NCI-H1092 treated with DMSO at 0.1 percent for 48 hours (cell line): ENCODE measurements at regions not wholly inside any gene's neighbourhood (a gene's known extent, or its start where the extent isn't known, plus 50 kb on each side); places are given as distances from the start of the nearest gene placed in this dataset.
"Not testable (repeated sequence)": the region's sequence is repeated elsewhere in the genome, so short reads cannot be mapped to it uniquely, and the experiment has no call there.

Experiments
- DNase-seq: peaks from one replicate; lab custom pipeline; 2025; lab: John Stamatoyannopoulos, UW

GRCh38 chr2:228956701-228957474 lies 314.2 kb downstream of the PID1 start:
- no peak for DNase-seq

DNA sequence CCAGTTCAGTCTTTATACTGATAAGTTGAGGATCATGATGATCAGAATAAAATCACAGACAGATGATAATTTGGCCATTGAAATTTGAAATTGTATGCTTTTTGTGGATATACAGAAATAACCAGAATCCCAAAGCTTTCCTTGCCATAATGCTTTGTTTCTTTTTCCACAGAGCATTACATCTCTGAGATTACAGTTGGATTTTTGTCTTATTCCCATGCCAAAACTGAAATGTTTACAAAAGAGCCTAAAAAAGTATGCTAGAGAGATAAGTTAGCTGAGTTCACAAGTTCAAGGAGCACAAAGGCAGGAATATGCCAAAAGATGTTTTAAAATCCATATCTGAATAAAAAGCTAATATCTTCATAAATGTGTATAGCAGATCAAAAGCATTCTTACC lies 321.3 kb downstream of the PID1 start:
- no peak for DNase-seq

- DNase-seq: no peak
These were observed 325.4 kb downstream of the PID1 start for GRCh38 chr2:228945710-228946109.

- no peak for DNase-seq
These were observed 328.2 kb downstream of the PID1 start for GRCh38 chr2:228942856-228943255.

GRCh38 chr2:228938629-228939028 lies 332.5 kb downstream of the PID1 start:
- DNase-seq: no peak

GRCh38 chr2:228927028-228928010 lies 343.8 kb downstream of the PID1 start:
- no peak for DNase-seq

DNA sequence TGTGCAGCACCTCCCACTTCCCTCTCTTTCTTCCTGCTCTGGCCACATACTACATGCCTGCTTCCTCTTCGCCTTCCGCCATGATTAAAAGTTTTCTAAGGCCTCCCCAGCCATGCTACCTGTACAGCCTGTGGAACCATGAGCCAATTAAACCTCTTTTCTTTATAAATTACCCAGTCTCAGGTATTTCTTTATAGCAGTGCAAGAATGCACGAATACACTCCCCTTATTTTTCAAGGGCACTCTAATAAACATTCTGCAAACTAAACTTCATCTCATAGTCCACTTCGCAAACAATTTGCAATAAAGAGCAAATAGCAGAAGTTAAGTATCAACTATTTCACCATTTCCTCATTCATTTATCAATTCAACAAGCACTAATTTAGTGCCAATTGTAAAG lies 351.3 kb downstream of the PID1 start:
- no peak for DNase-seq

- DNase-seq: no peak
These were observed 353.9 kb downstream of the PID1 start for GRCh38 chr2:228917220-228917619.

GRCh38 chr2:228916416-228917090 lies 354.5 kb downstream of the PID1 start:
- no peak for DNase-seq

DNA sequence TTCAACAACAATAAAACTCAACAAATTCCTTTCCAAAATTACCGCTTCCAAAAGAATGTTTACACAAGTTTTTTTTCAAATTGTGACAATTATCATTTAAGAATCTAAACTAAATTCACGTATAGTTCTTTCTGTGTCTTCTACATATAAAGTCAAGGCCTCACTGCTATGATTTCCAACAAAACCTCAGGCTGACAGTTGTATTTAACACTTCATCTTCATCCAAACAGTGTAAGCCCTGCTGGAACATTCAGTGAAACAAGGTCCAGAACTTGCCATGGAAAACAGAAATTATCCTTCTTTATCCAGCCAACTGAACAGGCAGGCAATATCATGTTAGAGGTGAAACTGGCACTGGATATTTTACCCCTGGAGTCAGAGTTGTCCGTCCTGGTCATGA lies 357.9 kb downstream of the PID1 start:
- no peak for DNase-seq

- not testable (repeated sequence) for DNase-seq
These were observed 360.2 kb downstream of the PID1 start for GRCh38 chr2:228910872-228911271.

DNA sequence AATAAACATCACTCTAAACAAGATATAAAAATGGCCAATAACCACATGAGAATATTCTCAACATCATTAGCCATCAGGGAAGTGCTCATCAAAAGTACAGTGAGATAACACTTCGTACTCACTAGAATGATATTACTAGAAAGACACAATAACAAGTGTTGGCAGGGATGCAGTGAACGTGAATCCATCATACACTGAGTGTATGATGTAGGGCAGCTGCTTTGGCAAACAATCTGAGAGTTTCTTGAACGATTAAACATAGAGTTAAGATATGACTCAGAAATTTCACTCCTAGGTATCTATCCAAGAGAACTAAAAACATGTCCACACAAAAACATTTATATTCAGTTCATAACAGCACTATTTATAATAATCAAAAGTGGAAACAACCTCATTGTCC lies 368.9 kb downstream of the PID1 start:
- DNase-seq: no peak

GRCh38 chr2:228901531-228901930 lies 369.6 kb downstream of the PID1 start:
- no peak for DNase-seq

DNA sequence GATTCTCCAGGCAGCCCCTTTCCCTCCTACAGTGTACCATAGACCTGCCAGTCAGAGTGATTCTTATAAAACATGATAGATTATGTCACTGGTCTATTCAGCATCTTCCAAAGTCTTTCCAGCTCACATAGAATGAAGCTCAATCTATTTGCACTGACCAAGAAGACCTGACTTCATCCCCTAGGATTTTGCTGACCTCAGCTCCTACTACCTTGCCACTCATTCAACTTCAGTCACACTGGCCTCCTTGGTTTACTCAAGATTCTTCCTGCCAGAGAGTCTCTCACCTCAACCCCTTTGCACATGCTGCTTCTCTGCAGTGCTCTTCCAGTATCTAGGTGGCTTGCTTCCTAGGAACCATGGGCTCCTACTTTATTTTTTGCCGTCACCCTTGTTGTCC lies 392.9 kb downstream of the PID1 start:
- no peak for DNase-seq

- DNase-seq: no peak
These were observed 394.8 kb downstream of the PID1 start for GRCh38 chr2:228876276-228876675.

GRCh38 chr2:228875152-228875900 lies 395.8 kb downstream of the PID1 start:
- DNase-seq: no peak

GRCh38 chr2:228871012-228871411 lies 400.1 kb downstream of the PID1 start:
- no peak for DNase-seq

- no peak for DNase-seq
These were observed 401.3 kb downstream of the PID1 start for GRCh38 chr2:228869636-228870264.

GRCh38 chr2:228867406-228867805 lies 403.7 kb downstream of the PID1 start:
- DNase-seq: no peak

- DNase-seq: no peak
These were observed 404.3 kb downstream of the PID1 start for GRCh38 chr2:228866781-228867180.

DNA sequence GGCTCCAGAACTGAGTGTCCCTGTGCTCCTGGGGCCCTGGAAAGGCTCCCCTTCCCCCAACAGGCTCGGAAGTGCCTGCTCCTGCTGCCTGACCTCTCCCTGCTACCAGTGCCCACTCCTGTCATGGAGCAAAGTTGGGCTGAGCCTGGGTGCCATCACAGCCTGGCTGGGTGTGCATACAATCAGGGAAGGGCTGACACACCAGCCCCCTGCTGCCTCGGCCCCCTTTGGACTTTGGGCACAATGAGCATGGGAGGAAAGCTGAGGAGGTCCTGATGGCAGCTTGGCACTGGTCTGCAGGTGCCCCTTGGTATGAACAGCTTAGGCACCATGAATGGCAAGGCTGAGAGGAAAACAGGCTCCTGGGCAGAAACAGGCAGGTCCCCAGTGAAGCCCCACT lies 405.0 kb downstream of the PID1 start:
- no peak for DNase-seq
